NCI-H2029 treated with DMSO at 0.1 percent for 48 hours (cell line): ENCODE measurements at regions not wholly inside any gene's neighbourhood (a gene's known extent, or its start where the extent isn't known, plus 50 kb on each side); places are given as distances from the start of the nearest gene placed in this dataset.

Experiments used
- DNase-seq: peaks from one replicate; lab custom pipeline; 2025; lab: John Stamatoyannopoulos, UW

DNA sequence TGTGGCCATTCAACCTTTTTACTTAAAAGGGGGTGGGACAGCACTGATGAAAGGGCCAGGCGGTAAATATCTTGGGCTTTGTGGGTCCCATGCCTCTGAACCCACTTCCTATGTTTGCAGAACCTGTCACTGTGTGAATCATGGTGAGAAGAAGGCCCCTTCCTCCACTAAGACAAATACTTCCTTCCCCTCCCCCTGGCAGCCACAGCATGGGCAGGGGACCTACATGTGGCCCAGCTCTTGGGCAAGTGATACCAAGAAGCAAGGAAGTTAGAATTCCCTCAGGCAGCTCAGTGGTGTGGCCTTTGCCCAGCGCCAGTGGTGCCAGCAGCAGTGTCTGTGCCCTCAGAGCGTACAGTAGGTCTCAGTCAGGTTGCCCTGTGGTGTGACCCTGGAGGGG is 168.6 kb downstream of the TRIM33 start:
- no peak for DNase-seq

GRCh38 chr1:114341856-114342255 is 169.1 kb downstream of the TRIM33 start:
- no peak for DNase-seq

- DNase-seq, result no peak
Observed at GRCh38 chr1:114341299-114341698, 169.7 kb downstream of the TRIM33 start.

- no peak for DNase-seq
Observed at GRCh38 chr1:114340892-114341291, 170.1 kb downstream of the TRIM33 start.

GRCh38 chr1:114339379-114339778 is 171.6 kb downstream of the TRIM33 start:
- no peak for DNase-seq

DNA sequence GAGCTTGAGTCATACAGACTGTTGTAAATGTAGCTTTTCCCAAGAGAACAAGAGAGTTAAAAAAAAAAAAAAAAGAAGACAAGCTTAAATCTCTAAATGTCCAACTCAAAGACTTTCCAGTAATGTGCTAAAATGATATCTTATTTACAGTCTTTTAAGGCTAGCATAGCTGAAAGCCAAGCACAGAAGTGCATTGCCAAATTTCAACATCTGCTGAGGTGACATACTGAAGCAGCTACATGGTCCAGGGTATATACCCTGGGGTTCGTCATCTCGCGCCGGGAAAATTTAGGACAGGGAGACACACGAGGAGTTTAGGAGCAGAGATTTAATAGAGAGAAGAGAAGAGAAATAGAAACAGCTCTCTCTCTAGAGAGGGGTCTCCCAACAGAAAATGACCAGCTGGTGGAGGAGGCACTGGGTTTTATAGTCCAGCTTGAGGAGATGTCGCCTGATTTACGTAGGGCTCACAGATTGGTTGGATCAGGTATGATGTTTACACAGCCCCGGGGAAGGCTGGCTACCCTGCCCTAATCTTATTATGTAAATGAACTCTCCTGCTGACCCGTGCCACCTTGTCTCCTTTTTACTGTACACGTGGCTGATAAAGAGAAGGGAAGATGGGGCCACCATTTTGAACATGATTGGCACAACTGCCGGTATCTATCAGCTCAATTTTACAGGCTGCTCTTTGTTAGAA is 172.7 kb downstream of the TRIM33 start:
- no peak for DNase-seq

GRCh38 chr1:114337417-114337816 is 173.6 kb downstream of the TRIM33 start:
- no peak for DNase-seq

GRCh38 chr1:114336360-114336759 is 174.6 kb downstream of the TRIM33 start:
- DNase-seq, result no peak

- DNase-seq, result no peak
Observed at GRCh38 chr1:114335273-114335672, 175.7 kb downstream of the TRIM33 start.

DNA sequence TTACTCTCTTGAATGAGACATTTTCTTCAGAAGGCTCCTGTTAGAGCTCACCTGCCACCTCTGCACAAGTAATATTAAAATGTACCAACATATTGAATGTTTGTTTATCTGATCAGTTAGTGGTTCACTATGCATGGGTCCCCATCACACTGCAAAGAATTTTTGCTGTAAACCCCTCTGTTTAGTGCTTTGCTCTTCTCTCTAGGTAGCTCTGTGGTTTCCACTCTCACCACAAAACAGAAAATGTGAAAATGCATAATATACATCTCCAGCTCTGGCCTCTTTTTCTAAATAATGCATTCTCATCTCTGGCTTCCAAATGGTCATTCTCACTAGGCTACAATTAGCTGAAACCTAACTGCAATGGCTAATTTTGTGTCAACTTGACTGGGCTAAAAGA is 176.7 kb downstream of the TRIM33 start:
- DNase-seq, result no peak

DNA sequence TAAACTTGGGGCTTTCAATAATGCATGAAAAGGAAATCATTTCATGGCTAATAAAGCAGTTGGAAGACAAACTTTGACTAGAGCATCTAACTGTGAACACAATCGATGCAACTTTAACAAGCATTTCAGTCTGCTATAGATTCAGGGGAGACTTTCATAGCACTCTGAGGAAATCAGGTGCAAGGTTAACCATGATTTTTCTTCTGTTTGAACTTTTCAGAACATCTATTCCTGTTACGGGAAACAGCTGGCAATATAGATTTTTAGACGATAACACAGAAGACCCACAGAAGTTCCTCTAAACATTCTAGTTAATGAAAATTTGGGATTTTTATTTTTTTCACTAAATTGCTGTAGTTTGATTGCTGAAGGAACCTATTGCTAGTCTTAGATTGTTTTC is 177.3 kb downstream of the TRIM33 start:
- DNase-seq, result no peak

DNA sequence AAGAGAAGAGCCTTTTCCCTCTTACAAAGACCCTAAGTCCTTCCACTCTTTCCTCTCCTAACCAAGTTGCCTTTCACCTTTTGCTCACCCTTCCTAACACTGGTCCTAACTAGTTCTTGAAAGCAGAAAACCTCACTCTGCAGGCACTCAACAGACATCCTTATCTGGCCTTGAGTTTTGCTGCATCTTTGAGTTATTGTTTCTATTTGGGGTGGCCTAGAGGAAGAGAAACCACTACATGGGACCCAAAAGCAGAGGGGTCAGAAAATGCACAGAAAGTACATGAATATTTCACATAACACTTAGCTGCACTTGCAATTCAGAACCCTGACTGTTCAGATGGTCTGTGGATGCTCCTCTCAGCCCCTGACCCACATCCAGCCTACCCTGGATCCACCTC is 178.3 kb upstream of the SYT6 start:
- DNase-seq, result no peak

GRCh38 chr1:114330451-114330983 is 176.8 kb upstream of the SYT6 start:
- DNase-seq, result no peak

GRCh38 chr1:114328361-114328904 is 174.8 kb upstream of the SYT6 start:
- no peak for DNase-seq

- DNase-seq, result no peak
Observed at GRCh38 chr1:114324662-114324965, 170.9 kb upstream of the SYT6 start.

DNA sequence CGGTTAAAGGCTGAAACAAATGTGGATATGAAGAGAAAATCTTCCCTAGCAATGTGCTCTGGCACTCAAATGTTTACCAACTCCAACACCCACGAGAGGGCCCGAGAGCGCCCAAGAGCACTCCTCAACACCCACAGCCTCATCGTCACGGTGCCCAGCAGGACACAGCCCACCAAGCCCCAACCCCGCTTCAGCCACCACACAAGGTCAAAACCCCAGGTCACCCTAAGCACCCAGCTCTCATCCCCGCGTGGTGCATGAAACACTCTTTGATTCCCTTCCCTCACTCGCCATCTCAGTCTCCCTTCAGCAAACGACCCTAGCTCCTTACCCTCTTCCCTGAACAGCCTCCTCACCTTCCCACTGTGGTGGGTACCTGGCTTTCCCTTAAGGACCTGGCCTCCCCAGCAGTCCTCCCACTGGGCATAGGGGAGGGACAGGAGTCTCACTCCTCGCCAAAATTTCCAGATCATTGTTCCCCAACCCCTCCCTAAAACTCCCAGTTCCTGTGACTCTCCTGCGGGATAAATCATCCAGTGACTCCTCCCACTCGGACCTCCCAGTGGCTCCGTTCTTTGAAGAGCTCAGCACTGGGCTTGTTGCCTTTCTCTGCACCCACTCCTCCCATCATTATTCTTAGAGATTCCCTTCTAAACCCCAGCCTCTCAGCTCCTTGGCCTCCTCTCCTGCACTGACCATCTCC is 170.4 kb upstream of the SYT6 start:
- DNase-seq, result no peak

GRCh38 chr1:114322734-114323133 is 169.1 kb upstream of the SYT6 start:
- no peak for DNase-seq

DNA sequence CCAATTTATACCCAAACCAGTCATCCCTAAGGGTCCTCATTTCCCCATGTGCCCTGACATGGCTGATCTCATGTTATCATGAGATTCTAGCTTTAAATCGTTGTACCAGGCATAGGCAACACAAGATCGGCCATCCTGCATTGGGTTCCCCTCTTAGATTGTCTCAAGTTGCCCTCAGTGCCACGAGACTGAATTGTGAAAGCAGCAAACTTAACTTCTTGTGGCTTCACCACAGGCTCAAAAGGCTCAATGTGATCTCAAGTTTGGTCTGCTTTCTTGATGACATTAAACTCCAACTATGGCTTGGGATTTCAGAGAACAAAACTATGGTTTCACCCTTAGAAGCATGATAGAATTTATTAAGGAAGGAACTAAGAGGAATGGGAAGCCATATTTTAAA is 168.5 kb upstream of the SYT6 start:
- no peak for DNase-seq

- no peak for DNase-seq
Observed at GRCh38 chr1:114320586-114320985, 166.9 kb upstream of the SYT6 start.

DNA sequence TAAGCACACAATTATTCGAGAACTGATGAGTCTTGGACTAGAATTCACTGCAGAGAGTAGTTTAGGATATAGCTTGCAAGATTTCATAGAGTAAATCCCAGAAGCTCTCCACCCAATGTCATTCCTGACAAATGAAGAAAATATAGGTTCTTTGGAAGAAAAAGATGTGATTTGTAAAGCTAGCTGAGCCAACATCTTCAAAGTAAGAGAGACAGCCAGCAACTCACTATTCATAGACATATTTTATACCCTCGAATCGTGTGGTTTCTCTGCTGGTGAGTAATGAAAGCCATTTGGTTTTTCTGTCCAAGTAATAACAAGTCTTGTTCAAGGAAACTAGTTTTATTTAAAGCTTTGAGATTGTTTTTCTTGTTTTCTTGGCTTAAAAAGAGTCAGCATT is 165.7 kb upstream of the SYT6 start:
- DNase-seq, result no peak

- DNase-seq, result no peak
Observed at GRCh38 chr1:114318961-114319360, 165.3 kb upstream of the SYT6 start.

- no peak for DNase-seq
Observed at GRCh38 chr1:114316204-114316603, 162.5 kb upstream of the SYT6 start.

GRCh38 chr1:114315631-114316030 is 162.0 kb upstream of the SYT6 start:
- no peak for DNase-seq

- no peak for DNase-seq
Observed at GRCh38 chr1:114314576-114314975, 160.9 kb upstream of the SYT6 start.
